SH-SY5Y (cell line): ENCODE measurements at regions not wholly inside any gene's neighbourhood (a gene's known extent, or its start where the extent isn't known, plus 50 kb on each side); places are given as distances from the start of the nearest gene placed in this dataset.

Source experiments
- GATA2 ChIP-seq: IDR thresholded peaks from 2 replicates; pipeline ENCODE4 v1.6.1; 2011; ENCODE audit warnings: mild to moderate bottlenecking, low read depth, low read length
- GATA3 ChIP-seq: IDR thresholded peaks from 2 replicates; pipeline ENCODE4 v1.6.1; 2011; ENCODE audit warnings: low read depth, mild to moderate bottlenecking, low read length, moderate library complexity

DNA sequence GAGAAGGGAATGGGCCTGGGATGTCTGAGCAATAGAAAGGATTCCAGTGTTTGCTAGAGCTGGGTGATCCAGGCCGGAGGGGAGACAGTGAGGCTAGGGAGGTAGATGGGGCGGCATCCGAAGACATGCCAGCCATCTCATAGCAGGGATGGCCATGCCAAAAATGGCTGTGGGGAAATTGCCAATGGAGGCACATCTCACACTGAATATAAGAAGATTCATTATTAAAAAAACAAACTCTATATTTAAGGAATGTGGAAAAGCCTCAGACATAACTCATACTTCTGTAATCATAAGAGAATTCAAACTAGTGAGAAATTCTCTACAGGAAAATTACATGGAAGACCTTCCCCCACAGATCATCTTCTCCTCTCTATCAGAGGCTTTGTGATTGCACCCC, 289.2 kb downstream of the FGF9 start:
- TF ChIP-seq GATA2: no peak
- TF ChIP-seq GATA3: no peak
